ENCODE measurements at regions not wholly inside any gene's neighbourhood (a gene's known extent, or its start where the extent isn't known, plus 50 kb on each side); places are given as distances from the start of the nearest gene placed in this dataset.

GRCh38 chr5:152269533-152269932 lies 135.5 kb downstream of the NMUR2 start:
- no peak for ATAC-seq

GRCh38 chr5:152264645-152265254 lies 140.3 kb downstream of the NMUR2 start:
- no peak for ATAC-seq

GRCh38 chr5:152262667-152263066 lies 142.4 kb downstream of the NMUR2 start:
- ATAC-seq, result no peak

GRCh38 chr5:152260940-152261339 lies 144.1 kb downstream of the NMUR2 start:
- ATAC-seq, result no peak

- no peak for ATAC-seq
Measured at GRCh38 chr5:152259702-152260101, 145.4 kb downstream of the NMUR2 start.

- no peak for ATAC-seq
Measured at GRCh38 chr5:152256580-152256979, 148.5 kb downstream of the NMUR2 start.

- no peak for ATAC-seq
Measured at GRCh38 chr5:152255411-152255810, 149.7 kb downstream of the NMUR2 start.

GRCh38 chr5:152247850-152248385 lies 157.2 kb downstream of the NMUR2 start:
- no peak for ATAC-seq

GRCh38 chr5:152246401-152246800 lies 158.7 kb downstream of the NMUR2 start:
- ATAC-seq, result no peak

- no peak for ATAC-seq
Measured at GRCh38 chr5:152237531-152237930, 167.5 kb downstream of the NMUR2 start.

- no peak for ATAC-seq
Measured at GRCh38 chr5:152226191-152226590, 178.9 kb downstream of the NMUR2 start.

- ATAC-seq, result no peak
Measured at GRCh38 chr5:152221721-152222629, 183.1 kb downstream of the NMUR2 start.

- no peak for ATAC-seq
Measured at GRCh38 chr5:152218694-152219093, 186.4 kb downstream of the NMUR2 start.

GRCh38 chr5:152205804-152206203 lies 199.3 kb downstream of the NMUR2 start:
- ATAC-seq, result no peak

- no peak for ATAC-seq
Measured at GRCh38 chr5:152202321-152202720, 202.8 kb downstream of the NMUR2 start.

GRCh38 chr5:152193391-152194107 lies 211.5 kb downstream of the NMUR2 start:
- no peak for ATAC-seq

- no peak for ATAC-seq
Measured at GRCh38 chr5:152188251-152188650, 216.8 kb downstream of the NMUR2 start.

GRCh38 chr5:152187668-152188067 lies 217.4 kb downstream of the NMUR2 start:
- ATAC-seq, result no peak

- no peak for ATAC-seq
Measured at GRCh38 chr5:152185547-152186245, 219.4 kb downstream of the NMUR2 start.

GRCh38 chr5:152184266-152184665 lies 220.8 kb downstream of the NMUR2 start:
- no peak for ATAC-seq

- no peak for ATAC-seq
Measured at GRCh38 chr5:152181461-152181860, 223.6 kb downstream of the NMUR2 start.

GRCh38 chr5:152178350-152178699 lies 226.8 kb downstream of the NMUR2 start:
- ATAC-seq, result no peak
